ENCODE measurements at regions not wholly inside any gene's neighbourhood (a gene's known extent, or its start where the extent isn't known, plus 50 kb on each side); places are given as distances from the start of the nearest gene placed in this dataset.
"Not testable (repeated sequence)": the region's sequence is repeated elsewhere in the genome, so short reads cannot be mapped to it uniquely, and the experiment has no call there.

DNA sequence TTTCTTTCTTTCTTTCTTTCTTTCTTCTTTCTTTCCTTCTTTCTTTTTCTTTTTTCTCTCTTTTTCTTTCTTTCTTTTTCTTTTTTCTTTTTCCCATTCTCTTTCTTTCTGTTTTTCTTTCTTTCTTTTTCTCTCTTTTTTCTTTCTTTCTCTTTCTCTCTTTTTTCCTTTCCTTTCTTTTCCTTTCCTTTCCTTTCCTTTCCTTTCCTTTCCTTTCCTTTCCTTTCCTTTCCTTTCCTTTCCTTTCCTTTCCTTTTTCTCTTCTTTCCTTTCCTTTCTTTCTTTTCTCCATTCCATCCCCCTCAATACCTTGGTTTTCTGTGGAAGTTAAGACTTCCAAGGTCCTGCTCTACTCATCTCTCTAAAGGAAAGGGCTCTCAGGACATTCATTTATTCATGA is 102.8 kb upstream of the CLNK start:
- Mint-ChIP-seq H3K4me1 (ENCODE audit: unreplicated experiment) (no peaks in the 10 kb centered on the region), H3K27ac (no peak overlapping the region), H3K27me3 (no peaks in the 10 kb centered on the region), H3K36me3 (no peaks in the 10 kb centered on the region), H3K9me3 (no peaks in the 10 kb centered on the region), H3K4me3 (no peak overlapping the region)
- TF ChIP-seq, protein P1, sequence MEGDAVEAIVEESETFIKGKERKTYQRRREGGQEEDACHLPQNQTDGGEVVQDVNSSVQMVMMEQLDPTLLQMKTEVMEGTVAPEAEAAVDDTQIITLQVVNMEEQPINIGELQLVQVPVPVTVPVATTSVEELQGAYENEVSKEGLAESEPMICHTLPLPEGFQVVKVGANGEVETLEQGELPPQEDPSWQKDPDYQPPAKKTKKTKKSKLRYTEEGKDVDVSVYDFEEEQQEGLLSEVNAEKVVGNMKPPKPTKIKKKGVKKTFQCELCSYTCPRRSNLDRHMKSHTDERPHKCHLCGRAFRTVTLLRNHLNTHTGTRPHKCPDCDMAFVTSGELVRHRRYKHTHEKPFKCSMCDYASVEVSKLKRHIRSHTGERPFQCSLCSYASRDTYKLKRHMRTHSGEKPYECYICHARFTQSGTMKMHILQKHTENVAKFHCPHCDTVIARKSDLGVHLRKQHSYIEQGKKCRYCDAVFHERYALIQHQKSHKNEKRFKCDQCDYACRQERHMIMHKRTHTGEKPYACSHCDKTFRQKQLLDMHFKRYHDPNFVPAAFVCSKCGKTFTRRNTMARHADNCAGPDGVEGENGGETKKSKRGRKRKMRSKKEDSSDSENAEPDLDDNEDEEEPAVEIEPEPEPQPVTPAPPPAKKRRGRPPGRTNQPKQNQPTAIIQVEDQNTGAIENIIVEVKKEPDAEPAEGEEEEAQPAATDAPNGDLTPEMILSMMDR (conservative IDR thresholded peaks at IDR 0.05) = no peak
- DNase-seq (ENCODE audit: extremely low spot score, unreplicated experiment) = no peak

DNA sequence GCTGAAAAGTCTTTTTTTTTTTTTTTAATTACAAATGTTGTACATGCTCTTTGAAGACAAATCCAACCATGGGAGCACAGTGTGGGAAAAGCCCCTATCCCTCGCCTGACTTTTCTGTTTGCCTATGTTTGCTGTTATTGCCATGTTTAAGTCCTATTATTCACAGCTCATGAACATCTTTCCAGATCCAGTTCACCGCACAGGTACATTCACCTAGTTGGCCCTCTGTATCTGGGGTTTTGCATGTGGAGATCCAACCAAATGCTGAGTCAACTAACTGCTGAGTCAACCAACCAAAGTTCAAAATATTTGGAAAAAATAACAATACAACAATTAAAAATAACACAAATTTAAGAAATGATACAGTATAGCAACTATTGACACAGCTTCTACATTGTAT is 100.1 kb upstream of the CLNK start:
- TF ChIP-seq, protein P1 (conservative IDR thresholded peaks at IDR 0.05) = no peak
- H3K27me3 Mint-ChIP-seq = no peaks in the 10 kb centered on the region
- H3K27ac Mint-ChIP-seq = no peak overlapping the region
- H3K9me3 Mint-ChIP-seq = no peaks in the 10 kb centered on the region
- no peaks in the 10 kb centered on the region for H3K36me3 Mint-ChIP-seq
- DNase-seq (ENCODE audit: extremely low spot score, unreplicated experiment) = no peak
- H3K4me3 Mint-ChIP-seq = no peak overlapping the region
- H3K4me1 Mint-ChIP-seq (ENCODE audit: unreplicated experiment) = no peaks in the 10 kb centered on the region

DNA sequence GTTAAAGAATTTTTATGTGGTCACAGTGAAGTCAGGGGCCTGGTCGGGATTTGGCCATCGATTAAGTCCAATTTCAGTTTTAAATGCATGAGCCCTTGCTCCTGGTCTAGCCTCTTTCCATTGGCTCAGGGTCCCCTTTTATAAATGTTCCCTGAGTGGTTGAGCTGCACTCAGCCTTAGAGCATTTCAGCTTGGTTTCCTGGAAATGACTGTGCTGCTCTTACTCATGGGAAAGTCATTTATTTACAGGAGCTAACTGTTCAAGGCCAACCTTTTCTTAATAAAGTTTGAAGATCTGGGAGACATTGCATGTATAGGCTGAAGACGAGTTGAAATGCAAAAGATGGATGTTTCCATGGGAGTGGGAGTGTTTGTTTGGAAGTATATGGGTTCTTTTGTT is 98.8 kb upstream of the CLNK start:
- DNase-seq (ENCODE audit: extremely low spot score, unreplicated experiment) = no peak
- TF ChIP-seq, protein P1 (conservative IDR thresholded peaks at IDR 0.05) = no peak
- Mint-ChIP-seq H3K4me3 (no peak overlapping the region), H3K4me1 (ENCODE audit: unreplicated experiment) (no peaks in the 10 kb centered on the region), H3K9me3 (no peaks in the 10 kb centered on the region), H3K27me3 (no peaks in the 10 kb centered on the region), H3K36me3 (no peaks in the 10 kb centered on the region), H3K27ac (no peak overlapping the region)

DNA sequence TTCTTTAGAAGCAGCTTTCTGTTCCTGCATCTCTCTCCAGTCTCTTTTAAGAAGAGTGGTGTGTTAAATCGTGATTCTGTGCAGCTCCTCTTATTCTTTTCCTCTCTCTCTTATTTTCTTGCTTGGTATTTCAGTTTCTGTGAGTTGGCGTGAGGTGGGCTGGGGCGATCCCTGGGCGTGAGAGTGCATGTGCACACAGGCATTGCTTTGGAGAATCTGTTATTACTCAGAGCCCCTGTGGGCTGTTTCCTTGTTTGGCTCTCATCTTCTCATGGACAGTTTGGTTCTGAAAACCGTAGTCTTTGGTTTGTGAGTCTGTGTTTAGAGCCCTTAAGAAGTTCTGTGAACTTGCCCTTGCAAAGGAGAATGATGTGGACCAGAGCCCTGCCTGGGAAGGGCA is 97.2 kb upstream of the CLNK start:
- Mint-ChIP-seq H3K27me3 (no peaks in the 10 kb centered on the region), H3K27ac (no peak overlapping the region), H3K36me3 (no peaks in the 10 kb centered on the region), H3K4me1 (ENCODE audit: unreplicated experiment) (no peaks in the 10 kb centered on the region), H3K9me3 (no peaks in the 10 kb centered on the region), H3K4me3 (no peak overlapping the region)
- DNase-seq (ENCODE audit: extremely low spot score, unreplicated experiment) = no peak
- TF ChIP-seq, protein P1 (conservative IDR thresholded peaks at IDR 0.05) = no peak

- H3K4me3 Mint-ChIP-seq, H3K9me3 Mint-ChIP-seq: not testable (repeated sequence)
These were observed 96.2 kb upstream of the CLNK start for GRCh38 chr4:10780803-10781202.

GRCh38 chr4:10775132-10775531 is 90.6 kb upstream of the CLNK start:
- not testable (repeated sequence) for H3K27ac Mint-ChIP-seq, H3K27me3 Mint-ChIP-seq

More at GRCh38 chr4:10780803-10781202, 96.2 kb upstream of the CLNK start:
- H3K27ac Mint-ChIP-seq; H3K36me3 Mint-ChIP-seq; DNase-seq (ENCODE audit: extremely low spot score, unreplicated experiment); H3K27me3 Mint-ChIP-seq; H3K4me1 Mint-ChIP-seq (ENCODE audit: unreplicated experiment): not testable (repeated sequence)

GRCh38 chr4:10773656-10774055 is 89.1 kb upstream of the CLNK start:
- Mint-ChIP-seq H3K4me1 (ENCODE audit: unreplicated experiment) (peaks cover 4% of the 10 kb centered on the region), H3K27ac (no peak overlapping the region), H3K9me3 (peaks cover 11% of the 10 kb centered on the region), H3K27me3 (no peaks in the 10 kb centered on the region), H3K36me3 (no peaks in the 10 kb centered on the region), H3K4me3 (no peak overlapping the region)
- TF ChIP-seq, protein P1 (conservative IDR thresholded peaks at IDR 0.05) = no peak
- no peak for DNase-seq (ENCODE audit: extremely low spot score, unreplicated experiment)

More at GRCh38 chr4:10775132-10775531, 90.6 kb upstream of the CLNK start:
- not testable (repeated sequence) for H3K4me3 Mint-ChIP-seq; DNase-seq (ENCODE audit: extremely low spot score, unreplicated experiment); H3K36me3 Mint-ChIP-seq; H3K4me1 Mint-ChIP-seq (ENCODE audit: unreplicated experiment)
- peaks cover 11% of the 10 kb centered on the region for H3K9me3 Mint-ChIP-seq

Data from type B pancreatic cell (in vitro differentiated cells).